Stimulated activated CD4-positive, alpha-beta T cell treated with anti-CD3 and anti-CD28 coated beads, Interleukin-2, amount 100 ng/mL, for 4 hours (primary cell): ENCODE measurements at regions not wholly inside any gene's neighbourhood (a gene's known extent, or its start where the extent isn't known, plus 50 kb on each side); places are given as distances from the start of the nearest gene placed in this dataset.
"Not testable (repeated sequence)": the region's sequence is repeated elsewhere in the genome, so short reads cannot be mapped to it uniquely, and the experiment has no call there.

Source experiments
- DNase-seq: peaks from one replicate; pipeline ENCODE4 v3.0.0-alpha.2; 2020; ENCODE audit warnings: low read depth

DNA sequence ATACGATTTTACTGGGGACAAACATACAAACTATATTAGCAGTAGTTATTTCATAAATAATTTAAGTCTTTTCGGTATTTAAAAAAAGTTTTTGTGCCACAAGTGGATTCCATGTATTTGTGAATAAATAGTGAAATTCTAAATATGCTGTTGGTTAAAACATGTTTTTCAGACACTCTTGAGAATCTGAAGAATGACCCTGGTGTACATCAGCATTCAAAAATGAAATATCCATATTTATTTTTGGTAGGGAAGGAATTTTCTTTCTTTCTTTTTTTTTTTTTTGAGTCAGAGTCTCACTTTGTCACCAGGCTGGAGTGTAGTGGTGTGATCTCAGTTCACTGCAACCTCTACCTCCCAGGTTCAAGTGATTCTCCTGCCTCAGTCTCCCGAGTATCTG lies 136.1 kb upstream of the CDK6 start:
- DNase-seq, result no peak

DNA sequence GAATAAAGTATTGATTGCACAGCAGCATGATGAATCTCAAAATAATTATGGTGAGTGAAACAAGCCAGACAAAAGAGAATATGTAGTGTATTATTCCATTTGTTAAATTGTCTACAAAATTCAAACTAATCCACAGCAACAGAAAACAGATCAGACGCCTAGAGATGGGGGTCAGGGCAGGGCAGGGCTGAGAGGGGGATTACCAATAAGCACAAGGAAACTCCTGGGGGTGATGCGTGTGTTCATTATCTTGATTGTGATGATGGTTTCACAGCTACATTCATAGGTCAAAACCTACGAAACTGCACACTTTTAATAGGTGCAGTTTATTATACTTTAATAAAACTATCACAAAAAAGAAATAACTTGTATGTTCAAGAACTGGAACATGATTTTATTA lies 132.7 kb upstream of the CDK6 start:
- no peak for DNase-seq

GRCh38 chr7:92968502-92968901 lies 132.1 kb upstream of the CDK6 start:
- DNase-seq, result no peak

DNA sequence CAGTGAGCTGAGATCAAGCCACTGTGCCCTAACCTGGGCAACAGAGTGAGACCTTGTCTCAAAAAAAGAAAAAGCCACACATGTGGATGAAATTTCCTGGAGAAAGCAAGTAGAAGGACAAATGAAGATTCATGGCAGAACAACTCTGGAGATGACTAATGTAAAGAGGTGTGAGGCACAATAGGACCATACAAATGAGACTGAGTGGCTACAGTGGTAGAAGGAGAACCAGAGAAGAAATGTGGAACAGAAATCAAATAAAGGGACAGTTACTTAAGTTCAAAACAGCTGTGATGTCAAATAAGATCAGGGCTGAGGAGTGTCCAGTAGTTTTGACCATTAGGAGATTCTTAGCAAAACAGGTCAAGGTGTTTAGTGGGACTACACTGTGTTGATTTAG lies 130.9 kb upstream of the CDK6 start:
- no peak for DNase-seq

DNA sequence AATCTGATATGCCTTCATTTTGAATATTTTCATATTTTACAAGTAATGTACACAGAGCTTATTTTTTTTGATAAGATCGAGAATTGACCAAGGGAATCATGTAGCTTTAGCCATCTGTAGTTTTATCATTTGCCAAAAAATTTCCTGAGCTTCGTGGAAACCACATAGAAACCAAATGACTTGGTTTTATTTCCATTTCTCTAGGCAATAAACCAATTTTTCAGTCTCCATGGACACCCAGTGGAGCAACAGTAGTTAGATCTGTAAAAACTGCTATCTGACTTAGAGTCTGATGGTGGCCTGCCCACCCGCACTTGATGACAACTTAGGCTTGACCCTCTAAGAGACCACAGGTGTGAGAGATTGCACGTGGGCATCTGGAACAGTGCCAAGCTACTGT lies 127.8 kb upstream of the CDK6 start:
- DNase-seq, result no peak

DNA sequence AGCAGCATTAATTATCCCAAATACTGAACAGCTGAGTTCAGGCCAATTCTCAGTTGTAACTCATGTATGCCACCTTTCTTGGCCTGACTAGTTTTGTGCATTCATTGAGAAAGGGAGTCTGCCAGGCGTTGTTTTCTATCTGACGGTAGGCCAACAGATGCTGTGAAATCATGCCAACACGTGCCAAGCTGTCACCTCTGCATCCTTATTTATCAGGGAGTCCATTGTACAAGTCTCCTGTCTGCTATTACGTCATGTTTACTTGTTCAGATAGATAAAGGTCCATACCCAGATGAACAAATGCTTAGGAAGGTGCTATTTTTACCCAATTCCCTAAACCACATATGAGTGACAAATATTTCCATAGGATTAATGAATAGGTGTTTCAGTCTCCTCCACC lies 127.2 kb upstream of the CDK6 start:
- DNase-seq, result no peak

DNA sequence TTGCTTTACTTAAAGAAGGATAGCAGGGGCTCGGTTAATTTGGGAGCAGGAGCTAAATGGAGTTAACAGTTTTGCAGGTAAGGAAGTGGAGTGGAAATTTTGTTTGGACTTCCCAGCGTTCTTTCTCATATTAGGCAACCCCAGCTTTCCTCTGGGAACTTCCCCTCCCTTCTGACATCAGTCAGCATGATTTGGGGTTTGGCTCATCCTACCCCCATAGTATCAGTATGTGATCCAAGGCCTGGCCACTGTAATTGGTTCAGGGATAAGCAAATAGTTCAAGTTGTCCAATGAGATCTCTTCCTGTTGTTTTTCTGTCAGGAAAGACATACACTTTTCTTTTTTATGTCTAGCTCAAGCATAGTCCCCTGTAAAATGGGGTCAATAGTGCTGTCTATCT lies 125.6 kb upstream of the CDK6 start:
- no peak for DNase-seq

- DNase-seq, result no peak
These were observed 120.2 kb upstream of the CDK6 start for GRCh38 chr7:92956575-92956974.

DNA sequence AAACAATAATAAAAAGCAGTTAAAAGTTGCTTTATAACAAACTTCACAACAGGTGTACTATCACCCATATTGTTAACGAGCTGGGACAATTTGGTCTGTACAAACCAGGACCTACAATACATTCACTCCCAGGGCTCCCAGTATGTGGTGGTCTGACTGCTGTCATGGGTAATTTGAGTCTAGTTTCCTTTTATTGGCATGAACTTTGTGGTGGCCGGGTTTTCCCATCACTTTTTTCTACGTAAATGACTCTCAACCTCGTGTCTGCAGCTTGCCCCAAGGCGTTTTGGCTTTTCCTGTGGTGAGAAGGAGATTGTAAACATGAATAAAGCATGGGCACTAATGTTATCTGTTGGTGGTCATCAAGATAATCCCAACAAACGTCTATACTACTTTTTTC lies 118.7 kb upstream of the CDK6 start:
- no peak for DNase-seq

- no peak for DNase-seq
These were observed 117.3 kb upstream of the CDK6 start for GRCh38 chr7:92953657-92954056.

- no peak for DNase-seq
These were observed 113.4 kb upstream of the CDK6 start for GRCh38 chr7:92949748-92950147.

- no peak for DNase-seq
These were observed 109.5 kb upstream of the CDK6 start for GRCh38 chr7:92945840-92946239.

DNA sequence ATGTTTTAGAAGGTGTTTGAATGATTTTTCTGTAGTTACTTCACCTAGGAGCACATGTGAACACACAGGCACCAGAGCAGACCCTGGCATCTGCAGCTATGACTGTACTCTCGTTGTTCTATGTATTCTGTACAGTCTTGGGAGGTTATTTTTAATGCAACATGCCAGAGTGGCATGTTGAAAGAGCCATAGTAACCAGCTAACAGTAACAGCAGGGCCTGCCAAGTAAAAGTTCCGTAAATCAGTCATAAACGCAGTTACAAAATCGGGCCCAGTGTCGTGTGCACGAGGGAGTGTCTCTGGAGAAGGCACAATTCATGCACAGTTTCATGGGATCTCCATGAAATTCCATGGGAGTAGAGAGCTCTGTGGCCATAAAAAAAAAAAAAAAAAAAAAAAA lies 108.3 kb upstream of the CDK6 start:
- no peak for DNase-seq

GRCh38 chr7:92942706-92943105 lies 106.3 kb upstream of the CDK6 start:
- not testable (repeated sequence) for DNase-seq

DNA sequence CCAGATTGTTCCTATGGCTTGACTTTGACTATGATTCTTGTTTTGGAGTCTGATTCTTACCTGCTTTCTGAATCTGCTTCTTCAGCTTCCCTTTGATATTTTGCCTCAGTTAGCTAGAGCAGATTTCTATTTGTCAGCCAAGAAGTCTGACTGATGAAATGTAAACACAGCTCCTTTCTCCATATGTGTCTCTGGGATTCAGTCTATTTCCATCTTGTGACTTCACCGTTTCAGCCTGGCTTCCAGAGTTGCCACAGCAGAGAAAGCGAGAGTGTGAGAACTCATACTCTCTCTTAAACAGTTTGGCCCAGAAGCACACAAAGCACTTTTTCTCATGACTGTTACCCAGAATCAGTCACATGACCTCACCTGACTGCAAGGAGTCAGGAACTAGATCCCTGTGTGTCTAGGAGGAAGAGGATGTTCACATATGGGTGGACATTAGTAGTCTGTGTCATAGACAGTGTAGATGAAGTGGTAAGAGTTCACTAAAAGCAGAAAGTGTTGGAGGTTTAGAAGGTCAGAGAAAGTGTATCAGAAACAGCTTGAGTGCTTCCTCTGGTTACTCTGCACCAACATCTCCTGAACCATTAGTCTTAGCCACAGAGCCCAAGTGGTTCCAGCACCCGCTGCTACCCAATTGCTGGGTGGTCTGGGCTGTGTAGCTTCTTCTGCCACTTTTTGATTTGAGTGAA lies 103.4 kb upstream of the CDK6 start:
- no peak for DNase-seq

GRCh38 chr7:92934096-92934495 lies 97.7 kb upstream of the CDK6 start:
- no peak for DNase-seq

GRCh38 chr7:92932450-92932849 lies 96.1 kb upstream of the CDK6 start:
- no peak for DNase-seq

- DNase-seq, result no peak
These were observed 94.0 kb upstream of the CDK6 start for GRCh38 chr7:92930404-92930803.

GRCh38 chr7:92926697-92927044 lies 90.3 kb upstream of the CDK6 start:
- DNase-seq, result no peak

- no peak for DNase-seq
These were observed 89.7 kb upstream of the CDK6 start for GRCh38 chr7:92925876-92926696.

GRCh38 chr7:92924800-92925199 lies 88.4 kb upstream of the CDK6 start:
- DNase-seq, result no peak

DNA sequence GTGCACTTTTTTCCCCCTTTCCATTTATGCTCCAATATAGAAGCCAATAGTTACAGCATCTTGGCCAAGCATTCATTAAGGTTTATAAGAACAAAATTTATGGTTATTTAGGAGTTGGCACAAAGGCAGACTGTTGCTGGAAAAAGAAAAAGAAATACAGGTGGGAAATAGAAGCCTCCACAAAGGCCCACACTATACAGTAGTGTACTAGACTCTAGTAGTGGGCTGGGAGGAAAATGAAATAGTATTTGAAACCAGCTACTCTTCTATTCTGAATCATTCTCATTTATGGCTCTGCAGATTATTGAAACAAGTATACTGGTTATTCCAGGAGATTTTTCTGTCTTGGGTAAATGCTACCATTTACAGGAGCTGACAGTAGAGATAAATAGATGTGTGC lies 80.9 kb upstream of the CDK6 start:
- DNase-seq, result no peak

GRCh38 chr7:92916770-92917224 lies 80.4 kb upstream of the CDK6 start:
- DNase-seq, result no peak

- DNase-seq, result no peak
These were observed 79.0 kb upstream of the CDK6 start for GRCh38 chr7:92915348-92915747.
